ENCODE measurements at regions not wholly inside any gene's neighbourhood (a gene's known extent, or its start where the extent isn't known, plus 50 kb on each side); places are given as distances from the start of the nearest gene placed in this dataset.

DNA sequence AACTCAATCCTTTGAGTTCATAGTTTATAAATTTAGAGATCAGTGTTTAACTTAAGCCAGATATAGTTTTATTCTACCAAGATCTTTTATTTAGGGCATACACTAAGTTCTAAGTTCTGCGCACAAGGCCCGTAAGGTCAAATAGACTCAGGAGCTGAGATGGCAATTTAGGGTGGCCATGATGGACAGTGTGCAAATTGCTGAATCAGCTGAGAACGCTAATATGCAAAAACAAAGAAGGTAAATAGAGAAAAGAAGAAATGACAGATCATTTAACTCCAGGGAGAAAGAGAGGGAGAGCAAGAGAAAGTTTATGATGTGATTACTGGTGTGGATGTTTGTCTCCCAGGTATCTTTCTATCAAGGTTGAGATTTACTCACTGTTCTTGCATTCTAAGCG lies 678.5 kb downstream of the OTOL1 start:
- TF ChIP-seq, protein P1, sequence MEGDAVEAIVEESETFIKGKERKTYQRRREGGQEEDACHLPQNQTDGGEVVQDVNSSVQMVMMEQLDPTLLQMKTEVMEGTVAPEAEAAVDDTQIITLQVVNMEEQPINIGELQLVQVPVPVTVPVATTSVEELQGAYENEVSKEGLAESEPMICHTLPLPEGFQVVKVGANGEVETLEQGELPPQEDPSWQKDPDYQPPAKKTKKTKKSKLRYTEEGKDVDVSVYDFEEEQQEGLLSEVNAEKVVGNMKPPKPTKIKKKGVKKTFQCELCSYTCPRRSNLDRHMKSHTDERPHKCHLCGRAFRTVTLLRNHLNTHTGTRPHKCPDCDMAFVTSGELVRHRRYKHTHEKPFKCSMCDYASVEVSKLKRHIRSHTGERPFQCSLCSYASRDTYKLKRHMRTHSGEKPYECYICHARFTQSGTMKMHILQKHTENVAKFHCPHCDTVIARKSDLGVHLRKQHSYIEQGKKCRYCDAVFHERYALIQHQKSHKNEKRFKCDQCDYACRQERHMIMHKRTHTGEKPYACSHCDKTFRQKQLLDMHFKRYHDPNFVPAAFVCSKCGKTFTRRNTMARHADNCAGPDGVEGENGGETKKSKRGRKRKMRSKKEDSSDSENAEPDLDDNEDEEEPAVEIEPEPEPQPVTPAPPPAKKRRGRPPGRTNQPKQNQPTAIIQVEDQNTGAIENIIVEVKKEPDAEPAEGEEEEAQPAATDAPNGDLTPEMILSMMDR (IDR thresholded peaks at IDR 0.05): no peak
- no peak for TF ChIP-seq POLR2AphosphoS5 (IDR thresholded peaks at IDR 0.05; ENCODE audit: insufficient read depth in 1 of 2, low read depth in 1 of 2)
